Middle frontal gyrus (tissue), 1 donor: ENCODE measurements at regions not wholly inside any gene's neighbourhood (a gene's known extent, or its start where the extent isn't known, plus 50 kb on each side); places are given as distances from the start of the nearest gene placed in this dataset.
"Not testable (repeated sequence)": the region's sequence is repeated elsewhere in the genome, so short reads cannot be mapped to it uniquely, and the experiment has no call there.

ENCODE experiments used
- DNase-seq: peaks from one replicate; pipeline ENCODE4 v3.0.0-alpha.2; 2015; ENCODE audit warnings: low spot score; ENCODE audit errors: extremely low spot score

- no peak for DNase-seq
Observed at GRCh38 chr18:45341454-45341853, 273.8 kb upstream of the SLC14A2 start.

GRCh38 chr18:45342166-45342565 lies 273.1 kb upstream of the SLC14A2 start:
- DNase-seq: no peak

- DNase-seq: no peak
Observed at GRCh38 chr18:45342653-45343052, 272.6 kb upstream of the SLC14A2 start.

- no peak for DNase-seq
Observed at GRCh38 chr18:45343365-45343764, 271.9 kb upstream of the SLC14A2 start.

- not testable (repeated sequence) for DNase-seq
Observed at GRCh38 chr18:45344680-45345079, 270.6 kb upstream of the SLC14A2 start.

GRCh38 chr18:45349019-45349418 lies 266.3 kb upstream of the SLC14A2 start:
- DNase-seq: no peak

GRCh38 chr18:45349467-45349866 lies 265.8 kb upstream of the SLC14A2 start:
- no peak for DNase-seq

- no peak for DNase-seq
Observed at GRCh38 chr18:45350404-45351156, 264.7 kb upstream of the SLC14A2 start.

GRCh38 chr18:45352874-45353273 lies 262.4 kb upstream of the SLC14A2 start:
- no peak for DNase-seq

- no peak for DNase-seq
Observed at GRCh38 chr18:45353530-45353929, 261.7 kb upstream of the SLC14A2 start.

GRCh38 chr18:45355944-45356520 lies 259.2 kb upstream of the SLC14A2 start:
- no peak for DNase-seq

- DNase-seq: no peak
Observed at GRCh38 chr18:45357686-45358470, 257.4 kb upstream of the SLC14A2 start.

- DNase-seq: no peak
Observed at GRCh38 chr18:45359275-45360009, 255.8 kb upstream of the SLC14A2 start.

- DNase-seq: no peak
Observed at GRCh38 chr18:45361125-45361851, 254.0 kb upstream of the SLC14A2 start.

- no peak for DNase-seq
Observed at GRCh38 chr18:45363196-45363595, 252.1 kb upstream of the SLC14A2 start.

GRCh38 chr18:45365835-45366234 lies 249.4 kb upstream of the SLC14A2 start:
- no peak for DNase-seq

GRCh38 chr18:45370255-45371010 lies 244.8 kb upstream of the SLC14A2 start:
- no peak for DNase-seq

- DNase-seq: no peak
Observed at GRCh38 chr18:45373286-45373880, 241.9 kb upstream of the SLC14A2 start.

GRCh38 chr18:45374236-45374635 lies 241.0 kb upstream of the SLC14A2 start:
- DNase-seq: no peak
